Subcutaneous abdominal adipose tissue (tissue), 5 donors: ENCODE measurements at regions not wholly inside any gene's neighbourhood (a gene's known extent, or its start where the extent isn't known, plus 50 kb on each side); places are given as distances from the start of the nearest gene placed in this dataset.

Source experiments
- H3K27ac ChIP-seq: one replicate; pipeline ENCODE4 v1.7.0; 2013; ENCODE audit warnings: low read depth, mild to moderate bottlenecking, inconsistent platforms, low read length, moderate library complexity
- H3K27me3 ChIP-seq, 5 donors: one replicate each; pipeline ENCODE4 v1.7.0; 2013; ENCODE audit warnings: low read length in 5 of 5, inconsistent platforms in 1 of 5; ENCODE audit not compliant: control insufficient read depth in 5 of 5, insufficient read depth in 4 of 5
- H3K36me3 ChIP-seq, 5 donors: one replicate each; pipeline ENCODE4 v1.7.0; 2013; ENCODE audit warnings: low read length in 5 of 5; ENCODE audit not compliant: control insufficient read depth in 5 of 5, insufficient read depth in 5 of 5
- H3K4me1 ChIP-seq, 5 donors: one replicate each; pipeline ENCODE4 v1.7.0; 2013; ENCODE audit warnings: low read length in 5 of 5, mild to moderate bottlenecking in 3 of 5, moderate library complexity in 1 of 5; ENCODE audit not compliant: control insufficient read depth in 5 of 5, insufficient read depth in 5 of 5
- H3K4me3 ChIP-seq, 5 donors: one replicate each; pipeline ENCODE4 v1.7.0; 2013; ENCODE audit warnings: low read length in 5 of 5, low read depth in 1 of 5
- H3K9ac ChIP-seq, 5 donors: one replicate each; pipeline ENCODE4 v1.7.0; 2013; ENCODE audit warnings: low read length in 5 of 5, mild to moderate bottlenecking in 4 of 5, moderate library complexity in 3 of 5
- H3K9me3 ChIP-seq, 5 donors: one replicate each; pipeline ENCODE4 v1.7.0; 2013; ENCODE audit warnings: low read length in 5 of 5; ENCODE audit not compliant: control insufficient read depth in 5 of 5
- donor health status: healthy.
- donor health status: healthy.
- donor health status: healthy.
- donor health status: healthy.
- donor health status: healthy.

DNA sequence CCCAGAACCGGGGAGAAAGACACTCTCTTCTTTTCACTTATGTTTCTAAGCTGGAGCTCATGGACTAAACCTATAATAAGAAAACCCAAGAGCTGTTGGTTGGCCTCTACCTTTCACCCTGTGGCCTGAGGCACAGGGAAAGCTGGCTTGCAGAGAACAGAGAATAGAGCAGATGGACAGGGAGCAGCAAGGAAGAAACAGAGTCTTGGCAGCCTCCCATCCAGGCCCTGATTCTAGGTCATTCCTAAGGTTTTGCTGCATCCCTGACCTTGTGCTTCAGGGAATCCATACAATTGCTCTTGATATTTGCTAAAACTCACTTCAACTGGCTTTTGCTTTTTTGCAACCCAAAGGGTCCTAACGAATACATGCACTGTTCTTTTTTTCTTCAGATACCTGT is 87.8 kb downstream of the SMIM20 start:
- no peaks in the 10 kb centered on the region for H3K27me3 ChIP-seq
- no peaks in the 10 kb centered on the region for H3K36me3 ChIP-seq
- peaks cover 0 to 25% (median 3%) of the 10 kb centered on the region in 5 donors for H3K4me1 ChIP-seq
- no peak overlapping the region for H3K9ac ChIP-seq
- no peak overlapping the region for H3K4me3 ChIP-seq
- no peak overlapping the region for H3K27ac ChIP-seq
- no peaks in the 10 kb centered on the region for H3K9me3 ChIP-seq

DNA sequence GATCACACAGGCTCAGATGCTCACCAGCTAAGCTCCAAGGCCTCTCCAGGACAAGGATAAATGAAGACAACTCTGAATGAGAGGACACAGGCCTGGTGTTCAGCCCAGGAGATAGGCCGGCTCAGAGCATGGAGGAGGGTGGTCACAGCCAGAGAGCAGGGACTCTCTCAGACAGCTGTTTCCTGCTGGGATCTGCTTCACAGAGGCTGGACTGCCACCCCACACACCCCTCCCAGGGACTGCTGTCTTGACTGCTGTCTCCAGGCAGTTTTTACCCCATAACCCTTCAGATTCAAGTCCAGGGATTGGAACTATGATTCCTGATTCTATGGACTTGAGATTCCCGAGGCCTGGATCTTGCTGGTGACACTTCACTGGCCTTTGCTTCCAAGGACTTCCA is 89.0 kb downstream of the SMIM20 start:
- no peak overlapping the region for H3K27ac ChIP-seq
- H3K36me3 ChIP-seq, result no peaks in the 10 kb centered on the region
- H3K9ac ChIP-seq, result no peak overlapping the region
- no peaks in the 10 kb centered on the region for H3K9me3 ChIP-seq
- peaks cover 0 to 25% (median 3%) of the 10 kb centered on the region in 5 donors for H3K4me1 ChIP-seq
- H3K4me3 ChIP-seq, result no peak overlapping the region
- no peaks in the 10 kb centered on the region for H3K27me3 ChIP-seq

DNA sequence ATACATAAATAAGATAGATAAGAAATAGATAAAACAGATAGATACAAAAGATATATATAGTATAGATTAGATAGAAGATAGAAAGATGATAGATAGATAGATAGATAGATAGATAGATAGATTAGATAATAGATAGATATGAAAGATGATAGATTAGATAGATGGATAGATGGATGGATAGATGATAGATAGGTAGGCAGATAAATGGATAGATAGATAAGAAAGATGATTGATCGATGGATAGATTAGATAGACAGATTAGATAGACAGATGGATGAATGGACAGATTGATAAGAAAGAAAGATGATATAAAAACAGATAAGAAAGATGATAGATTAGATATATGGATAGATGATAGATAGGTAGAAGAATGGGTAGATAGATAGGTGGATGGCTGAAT is 90.3 kb downstream of the SMIM20 start:
- Histone ChIP-seq H3K27ac (no peak overlapping the region), H3K4me3 (no peak overlapping the region), H3K36me3 (no peaks in the 10 kb centered on the region), H3K27me3 (no peaks in the 10 kb centered on the region), H3K9ac (no peak overlapping the region), H3K4me1 (peaks cover 0 to 25% (median 3%) of the 10 kb centered on the region in 5 donors), H3K9me3 (peaks cover 0 to 5% (median 0%) of the 10 kb centered on the region in 5 donors)

DNA sequence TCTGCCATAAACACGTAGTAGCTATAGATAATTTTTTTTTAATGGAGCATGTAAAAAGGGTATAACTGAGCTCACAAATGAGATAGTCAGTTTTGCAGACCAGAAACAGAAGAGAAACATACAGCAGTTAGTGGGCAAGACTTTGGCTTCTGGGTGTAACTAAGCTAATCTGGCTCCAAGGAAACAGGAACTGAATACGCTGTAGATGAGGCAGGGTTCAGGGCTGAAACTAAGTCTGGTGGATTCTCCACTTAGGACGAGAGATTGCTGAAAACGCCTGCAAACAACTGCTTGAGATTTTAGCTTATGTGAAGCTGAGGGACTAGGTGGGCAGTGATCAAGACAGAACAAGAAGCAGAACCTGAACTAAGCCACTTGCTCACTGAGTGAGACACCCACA is 91.7 kb downstream of the SMIM20 start:
- H3K36me3 ChIP-seq, result no peaks in the 10 kb centered on the region
- H3K27ac ChIP-seq, result no peak overlapping the region
- H3K4me1 ChIP-seq, result peaks cover 0 to 16% (median 1%) of the 10 kb centered on the region in 5 donors
- no peak overlapping the region for H3K4me3 ChIP-seq
- no peaks in the 10 kb centered on the region for H3K27me3 ChIP-seq
- peaks cover 0 to 10% (median 0%) of the 10 kb centered on the region in 5 donors for H3K9me3 ChIP-seq
- H3K9ac ChIP-seq, result no peak overlapping the region

DNA sequence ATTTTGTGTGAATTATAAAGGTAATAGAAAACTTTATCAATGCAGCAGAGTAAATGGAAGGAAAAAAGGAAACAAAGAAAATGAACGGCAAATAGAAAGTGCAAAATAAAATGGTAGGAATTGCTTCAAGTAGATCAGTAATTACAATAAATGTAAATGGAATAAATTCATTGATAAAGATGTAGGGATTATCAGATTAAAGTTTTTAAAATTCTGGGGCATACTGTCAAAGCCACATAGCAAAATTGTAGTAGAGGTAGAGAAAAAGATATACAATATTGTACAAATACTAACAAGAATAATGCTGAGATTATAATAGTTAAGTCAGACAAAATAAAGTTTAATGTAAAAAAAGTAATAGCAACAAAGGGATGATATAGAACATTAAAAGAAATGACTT is 94.7 kb downstream of the SMIM20 start:
- Histone ChIP-seq H3K27ac (no peak overlapping the region), H3K36me3 (no peaks in the 10 kb centered on the region), H3K4me1 (peaks cover 0 to 7% (median 0%) of the 10 kb centered on the region in 5 donors), H3K9me3 (peaks cover 0 to 10% (median 0%) of the 10 kb centered on the region in 5 donors), H3K9ac (no peak overlapping the region), H3K4me3 (no peak overlapping the region), H3K27me3 (no peaks in the 10 kb centered on the region)

DNA sequence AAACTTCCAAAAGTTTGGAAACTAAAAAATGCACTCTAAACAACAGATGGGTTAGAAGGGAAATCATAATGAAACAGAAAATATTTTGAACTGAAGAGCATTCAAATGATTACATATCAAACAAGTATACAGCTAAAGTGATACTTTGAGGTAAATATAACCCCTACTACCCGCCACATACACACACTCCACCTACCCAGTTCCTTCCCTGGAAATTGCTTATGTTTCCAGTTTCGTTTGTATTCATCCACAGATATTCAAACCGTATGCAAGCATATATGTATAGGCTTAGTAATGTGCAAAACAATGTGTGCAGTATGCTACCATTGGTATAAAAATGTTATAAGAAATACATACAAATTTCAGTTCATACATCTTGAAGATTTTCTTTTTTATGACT is 95.5 kb downstream of the SMIM20 start:
- Histone ChIP-seq H3K36me3 (no peaks in the 10 kb centered on the region), H3K4me3 (no peak overlapping the region), H3K4me1 (peaks cover 0 to 15% (median 5%) of the 10 kb centered on the region in 5 donors), H3K9me3 (peaks cover 0 to 10% (median 0%) of the 10 kb centered on the region in 5 donors), H3K27me3 (no peaks in the 10 kb centered on the region), H3K27ac (no peak overlapping the region), H3K9ac (no peak overlapping the region)

DNA sequence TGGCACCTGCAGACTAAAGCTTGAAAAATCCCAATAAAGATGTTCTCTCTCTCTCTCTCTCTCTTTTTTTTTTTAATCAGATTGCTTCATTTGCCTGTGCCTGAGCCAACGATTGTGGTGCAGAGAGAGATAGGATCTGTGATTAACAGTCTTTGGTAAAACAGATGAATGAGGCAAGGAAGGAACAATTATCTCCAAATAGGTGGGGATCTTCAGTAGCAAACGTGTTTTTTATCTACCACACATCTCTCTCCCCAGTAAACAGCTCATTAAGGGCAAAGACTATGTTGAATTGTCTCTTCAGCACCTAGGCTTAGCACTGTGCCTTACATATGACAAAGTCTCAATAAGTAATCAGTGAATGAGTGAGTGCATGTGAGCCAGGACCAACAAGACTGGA is 96.3 kb downstream of the SMIM20 start:
- Histone ChIP-seq H3K4me1 (peaks cover 5 to 23% (median 13%) of the 10 kb centered on the region in 5 donors), H3K9me3 (peaks cover 0 to 10% (median 0%) of the 10 kb centered on the region in 5 donors), H3K27me3 (no peaks in the 10 kb centered on the region), H3K9ac (no peak overlapping the region), H3K4me3 (no peak overlapping the region), H3K36me3 (no peaks in the 10 kb centered on the region), H3K27ac (no peak overlapping the region)

DNA sequence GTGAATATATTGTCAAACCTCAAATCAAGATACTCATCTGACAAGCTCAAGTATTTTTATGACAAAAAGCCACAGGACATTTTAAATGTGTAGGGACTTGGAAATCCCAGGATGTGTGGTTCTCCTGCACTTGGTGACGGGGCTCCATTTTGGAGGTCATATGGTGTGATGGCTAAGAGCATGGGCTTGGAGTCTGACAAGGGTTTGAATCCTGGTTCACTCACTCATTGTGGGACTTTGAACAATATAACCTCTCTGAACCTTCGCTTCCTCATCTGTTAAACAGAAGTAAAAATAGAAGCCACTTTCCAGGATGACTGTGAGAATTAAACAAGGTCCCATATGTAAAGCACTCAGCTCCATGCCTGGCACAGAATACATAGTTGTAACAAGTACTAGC is 99.6 kb downstream of the SMIM20 start:
- Histone ChIP-seq H3K9ac (no peak overlapping the region), H3K4me3 (no peak overlapping the region)

DNA sequence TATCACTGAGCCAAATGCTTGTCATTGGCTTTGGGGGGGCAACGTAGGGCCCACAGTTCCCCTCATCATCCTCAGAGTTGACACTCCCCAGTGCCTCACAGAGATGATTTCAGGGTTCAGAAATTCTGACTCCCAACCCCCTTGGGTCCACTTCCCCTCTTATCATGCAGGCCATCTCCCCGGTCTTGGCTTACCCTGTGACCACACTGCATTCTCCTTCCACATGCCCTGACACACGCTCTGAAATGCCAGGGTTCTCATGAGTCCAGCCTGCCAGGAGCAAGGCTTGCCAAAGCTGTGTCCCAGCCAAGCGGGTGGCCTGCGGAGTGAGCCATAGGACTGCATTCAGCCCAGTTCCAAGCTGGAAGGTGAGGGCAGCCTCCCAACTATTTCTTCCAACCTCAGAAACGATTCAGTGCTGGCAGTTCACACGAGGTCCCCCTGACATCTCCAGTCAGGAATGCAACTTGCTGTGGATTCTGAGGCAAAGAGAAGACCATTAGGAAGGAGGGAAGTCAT is 101.2 kb downstream of the SMIM20 start:
- H3K36me3 ChIP-seq, result no peaks in the 10 kb centered on the region
- H3K27ac ChIP-seq, result peak overlapping the region; percentile 44
- no peak overlapping the region for H3K9ac ChIP-seq
- no peaks in the 10 kb centered on the region for H3K27me3 ChIP-seq
- H3K4me3 ChIP-seq, result no peak overlapping the region
- no peaks in the 10 kb centered on the region for H3K9me3 ChIP-seq
- peaks cover 7 to 31% (median 26%) of the 10 kb centered on the region in 5 donors for H3K4me1 ChIP-seq

More for the DNA sequence above, 99.6 kb downstream of the SMIM20 start:
- Histone ChIP-seq H3K4me1 (peaks cover 7 to 31% (median 26%) of the 10 kb centered on the region in 5 donors), H3K27me3 (no peaks in the 10 kb centered on the region), H3K36me3 (no peaks in the 10 kb centered on the region), H3K27ac (peak overlapping the region; percentile 16), H3K9me3 (peaks cover 0 to 9% (median 0%) of the 10 kb centered on the region in 5 donors)

DNA sequence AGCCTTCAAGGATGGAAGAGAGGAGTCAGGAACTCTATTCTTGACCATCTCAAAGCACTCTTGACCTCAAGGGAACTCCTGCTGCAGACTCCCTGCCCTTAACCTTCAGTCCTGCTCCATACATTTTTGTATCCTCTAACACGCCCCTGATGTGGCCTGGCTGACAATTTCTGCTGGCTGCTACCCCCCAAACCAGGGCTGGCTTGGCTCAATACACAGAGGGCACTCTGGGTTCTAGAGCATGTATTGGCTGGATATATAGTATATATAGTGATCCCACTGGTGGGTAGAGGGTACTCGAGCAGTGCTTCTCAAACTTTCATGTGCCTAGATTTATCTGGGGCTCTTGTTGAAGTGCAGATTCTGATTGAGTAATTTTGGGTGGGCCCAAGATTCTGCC is 101.9 kb downstream of the SMIM20 start:
- Histone ChIP-seq H3K9ac (no peak overlapping the region), H3K27ac (peak overlapping the region; percentile 44), H3K27me3 (no peaks in the 10 kb centered on the region), H3K4me3 (no peak overlapping the region), H3K36me3 (no peaks in the 10 kb centered on the region), H3K4me1 (peaks cover 7 to 35% (median 30%) of the 10 kb centered on the region in 5 donors), H3K9me3 (no peaks in the 10 kb centered on the region)
